Neural cell (in vitro differentiated cells): ENCODE measurements at regions not wholly inside any gene's neighbourhood (a gene's known extent, or its start where the extent isn't known, plus 50 kb on each side); places are given as distances from the start of the nearest gene placed in this dataset.

Experiments
- H2AFZ ChIP-seq: fragments of 200-600, 300-800 bp; sonication (generic), shearing (Covaris generic); 2 replicates; pipeline ENCODE4 v1.6.0; 2014; ENCODE audit warnings: low read depth, mild to moderate bottlenecking, antibody characterized with exemption, low read length, moderate library complexity
- H3F3A ChIP-seq: fragments of 200-600 bp; shearing (Covaris generic); 2 replicates; pipeline ENCODE4 v1.6.1; 2016; ENCODE audit warnings: mild to moderate bottlenecking, moderate library complexity, mixed read lengths, antibody characterized with exemption, low read length; ENCODE audit not compliant: insufficient read depth, poor library complexity, severe bottlenecking
- H3K27ac ChIP-seq: fragments of 200-600, 300-800 bp; sonication (generic), shearing (Covaris generic); 2 replicates; pipeline ENCODE4 v1.5.1; 2014; ENCODE audit warnings: mild to moderate bottlenecking, low read length, moderate library complexity
- H3K27me3 ChIP-seq: fragments of 300-800, 200-600 bp; sonication (generic), shearing (Covaris generic); 2 replicates; pipeline ENCODE4 v1.6.0; 2014; ENCODE audit warnings: mild to moderate bottlenecking, low read depth, low read length, moderate library complexity; ENCODE audit not compliant: insufficient read depth
- H3K36me3 ChIP-seq: fragments of 300-800, 200-600 bp; sonication (generic), shearing (Covaris generic); 2 replicates; pipeline ENCODE4 v1.5.1; 2014; ENCODE audit warnings: mild to moderate bottlenecking, antibody characterized with exemption, low read length, moderate library complexity; ENCODE audit not compliant: insufficient read depth
- H3K4me2 ChIP-seq: fragments of 300-800, 200-600 bp; sonication (generic), shearing (Covaris generic); 2 replicates; pipeline ENCODE4 v1.6.0; 2014; ENCODE audit warnings: mild to moderate bottlenecking, low read length
- H3K4me3 ChIP-seq: fragments of 300-800, 200-600 bp; sonication (generic), shearing (Covaris generic); 2 replicates; pipeline ENCODE4 v1.5.1; 2014; ENCODE audit warnings: mild to moderate bottlenecking, low read length, moderate library complexity
- H3K79me2 ChIP-seq: fragments of 200-600 bp; shearing (Covaris generic); replicated peaks from 2 replicates; pipeline ENCODE4 v1.6.0; 2014; ENCODE audit warnings: mild to moderate bottlenecking, low read length, moderate library complexity; ENCODE audit not compliant: insufficient read depth
- H3K9ac ChIP-seq: fragments of 300-800, 200-600 bp; sonication (generic), shearing (Covaris generic); 2 replicates; pipeline ENCODE4 v1.6.1; 2016; ENCODE audit warnings: mild to moderate bottlenecking, low read length, mixed read lengths
- H3K9me2 ChIP-seq: fragments of 200-600 bp; shearing (Covaris generic); 2 replicates; pipeline ENCODE4 v1.6.1; 2016; ENCODE audit warnings: mild to moderate bottlenecking, low read length, mixed read lengths; ENCODE audit not compliant: insufficient read depth
- H3K9me3 ChIP-seq: fragments of 200-600, 300-800 bp; sonication (generic), shearing (Covaris generic); 2 replicates; pipeline ENCODE4 v1.6.1; 2016; ENCODE audit warnings: mild to moderate bottlenecking, mixed run types, low read length, moderate library complexity, mixed read lengths
- H4K20me1 ChIP-seq: fragments of 200-600 bp; shearing (Covaris generic); 2 replicates; pipeline ENCODE4 v1.6.1; 2016; ENCODE audit warnings: mild to moderate bottlenecking, mixed run types; ENCODE audit not compliant: insufficient read depth
- EP300 ChIP-seq: fragments of 450-650 bp; conservative IDR thresholded peaks from 2 replicates; pipeline ENCODE4 v1.6.1; 2014; ENCODE audit warnings: antibody characterized with exemption, mild to moderate bottlenecking, moderate library complexity; ENCODE audit not compliant: poor library complexity, severe bottlenecking
- EZH2 ChIP-seq: fragments of 200-600, 300-800 bp; shearing (Covaris generic), sonication (generic); IDR thresholded peaks from 2 replicates; pipeline ENCODE4 v1.6.1; 2014; ENCODE audit warnings: antibody characterized with exemption, low read length, borderline replicate concordance, mild to moderate bottlenecking; ENCODE audit not compliant: insufficient read depth, poor library complexity, severe bottlenecking
- MXI1 ChIP-seq: fragments of 450-650 bp; conservative IDR thresholded peaks from 2 replicates; pipeline ENCODE4 v1.6.1; 2014; ENCODE audit warnings: antibody characterized with exemption, mild to moderate bottlenecking; ENCODE audit not compliant: poor library complexity, severe bottlenecking
- POLR2AphosphoS5 ChIP-seq: IDR thresholded peaks from 2 replicates; pipeline ENCODE4 v1.6.1; 2012
- RAD21 ChIP-seq: fragments of 450-650 bp; conservative IDR thresholded peaks from 2 replicates; pipeline ENCODE4 v1.6.1; 2014; ENCODE audit warnings: antibody characterized with exemption, mild to moderate bottlenecking, moderate library complexity
- SMC3 ChIP-seq: fragments of 450-650 bp; conservative IDR thresholded peaks from 2 replicates; pipeline ENCODE4 v1.6.1; 2014; ENCODE audit warnings: antibody characterized with exemption, mild to moderate bottlenecking, moderate library complexity; ENCODE audit not compliant: poor library complexity
- TAF1 ChIP-seq: IDR thresholded peaks from 2 replicates; pipeline ENCODE4 v1.6.1; 2012; ENCODE audit warnings: low read depth
- TF ChIP-seq, protein P1 (sequence below): IDR thresholded peaks from 2 replicates; pipeline ENCODE4 v1.6.1; 2012; ENCODE audit warnings: borderline replicate concordance
- TF ChIP-seq, protein P2 (sequence below): fragments of 450-650 bp; IDR thresholded peaks from 2 replicates; pipeline ENCODE4 v1.5.1; 2014; ENCODE audit warnings: antibody characterized with exemption, mild to moderate bottlenecking, moderate library complexity; ENCODE audit not compliant: poor library complexity, severe bottlenecking

DNA sequence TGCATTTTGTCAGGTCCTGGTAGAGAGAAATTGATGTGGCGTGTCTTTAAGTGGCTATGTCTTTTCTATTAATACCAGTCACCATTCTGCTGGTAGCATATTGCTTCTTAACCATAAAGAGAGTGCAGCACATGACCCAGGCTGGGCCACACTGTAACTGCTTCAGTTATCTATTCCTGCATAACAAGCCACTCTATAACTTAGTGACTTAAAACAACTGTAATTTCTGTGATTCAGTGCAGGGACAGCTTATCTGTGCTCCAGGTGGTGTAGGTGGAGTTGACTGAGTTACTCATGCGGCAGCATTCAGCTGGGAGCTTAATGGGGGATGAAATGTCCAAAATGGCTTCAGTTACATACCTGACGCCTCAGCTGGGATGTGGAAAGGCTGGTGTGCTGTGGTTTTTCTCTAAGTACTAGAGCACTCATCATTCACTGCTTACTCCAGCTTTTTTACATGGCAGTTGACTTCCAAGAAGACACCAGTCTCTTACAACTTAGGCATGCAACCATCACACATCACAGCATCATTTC lies 742.4 kb downstream of the SATB2 start:
- Histone ChIP-seq H3K4me3 (no peak overlapping the region), H3K36me3 (no peaks in the 10 kb centered on the region), H3K4me2 (no peak overlapping the region), H3K27ac (no peak overlapping the region), H3K9me3 (no peaks in the 10 kb centered on the region), H2AFZ (no peak overlapping the region), H3K79me2 (no peaks in the 10 kb centered on the region), H3F3A (no peaks in the 10 kb centered on the region), H3K27me3 (no peaks in the 10 kb centered on the region), H3K9ac (no peak overlapping the region), H3K9me2 (no peaks in the 10 kb centered on the region), H4K20me1 (no peaks in the 10 kb centered on the region)
- no peak for TF ChIP-seq EZH2
- TF ChIP-seq, protein P1, sequence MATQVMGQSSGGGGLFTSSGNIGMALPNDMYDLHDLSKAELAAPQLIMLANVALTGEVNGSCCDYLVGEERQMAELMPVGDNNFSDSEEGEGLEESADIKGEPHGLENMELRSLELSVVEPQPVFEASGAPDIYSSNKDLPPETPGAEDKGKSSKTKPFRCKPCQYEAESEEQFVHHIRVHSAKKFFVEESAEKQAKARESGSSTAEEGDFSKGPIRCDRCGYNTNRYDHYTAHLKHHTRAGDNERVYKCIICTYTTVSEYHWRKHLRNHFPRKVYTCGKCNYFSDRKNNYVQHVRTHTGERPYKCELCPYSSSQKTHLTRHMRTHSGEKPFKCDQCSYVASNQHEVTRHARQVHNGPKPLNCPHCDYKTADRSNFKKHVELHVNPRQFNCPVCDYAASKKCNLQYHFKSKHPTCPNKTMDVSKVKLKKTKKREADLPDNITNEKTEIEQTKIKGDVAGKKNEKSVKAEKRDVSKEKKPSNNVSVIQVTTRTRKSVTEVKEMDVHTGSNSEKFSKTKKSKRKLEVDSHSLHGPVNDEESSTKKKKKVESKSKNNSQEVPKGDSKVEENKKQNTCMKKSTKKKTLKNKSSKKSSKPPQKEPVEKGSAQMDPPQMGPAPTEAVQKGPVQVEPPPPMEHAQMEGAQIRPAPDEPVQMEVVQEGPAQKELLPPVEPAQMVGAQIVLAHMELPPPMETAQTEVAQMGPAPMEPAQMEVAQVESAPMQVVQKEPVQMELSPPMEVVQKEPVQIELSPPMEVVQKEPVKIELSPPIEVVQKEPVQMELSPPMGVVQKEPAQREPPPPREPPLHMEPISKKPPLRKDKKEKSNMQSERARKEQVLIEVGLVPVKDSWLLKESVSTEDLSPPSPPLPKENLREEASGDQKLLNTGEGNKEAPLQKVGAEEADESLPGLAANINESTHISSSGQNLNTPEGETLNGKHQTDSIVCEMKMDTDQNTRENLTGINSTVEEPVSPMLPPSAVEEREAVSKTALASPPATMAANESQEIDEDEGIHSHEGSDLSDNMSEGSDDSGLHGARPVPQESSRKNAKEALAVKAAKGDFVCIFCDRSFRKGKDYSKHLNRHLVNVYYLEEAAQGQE: no peak
- no peak for TF ChIP-seq POLR2AphosphoS5
- no peak for TF ChIP-seq SMC3
- TF ChIP-seq, protein P2, sequence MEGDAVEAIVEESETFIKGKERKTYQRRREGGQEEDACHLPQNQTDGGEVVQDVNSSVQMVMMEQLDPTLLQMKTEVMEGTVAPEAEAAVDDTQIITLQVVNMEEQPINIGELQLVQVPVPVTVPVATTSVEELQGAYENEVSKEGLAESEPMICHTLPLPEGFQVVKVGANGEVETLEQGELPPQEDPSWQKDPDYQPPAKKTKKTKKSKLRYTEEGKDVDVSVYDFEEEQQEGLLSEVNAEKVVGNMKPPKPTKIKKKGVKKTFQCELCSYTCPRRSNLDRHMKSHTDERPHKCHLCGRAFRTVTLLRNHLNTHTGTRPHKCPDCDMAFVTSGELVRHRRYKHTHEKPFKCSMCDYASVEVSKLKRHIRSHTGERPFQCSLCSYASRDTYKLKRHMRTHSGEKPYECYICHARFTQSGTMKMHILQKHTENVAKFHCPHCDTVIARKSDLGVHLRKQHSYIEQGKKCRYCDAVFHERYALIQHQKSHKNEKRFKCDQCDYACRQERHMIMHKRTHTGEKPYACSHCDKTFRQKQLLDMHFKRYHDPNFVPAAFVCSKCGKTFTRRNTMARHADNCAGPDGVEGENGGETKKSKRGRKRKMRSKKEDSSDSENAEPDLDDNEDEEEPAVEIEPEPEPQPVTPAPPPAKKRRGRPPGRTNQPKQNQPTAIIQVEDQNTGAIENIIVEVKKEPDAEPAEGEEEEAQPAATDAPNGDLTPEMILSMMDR: no peak
- no peak for TF ChIP-seq EP300
- no peak for TF ChIP-seq RAD21
- no peak for TF ChIP-seq MXI1
- no peak for TF ChIP-seq TAF1

DNA sequence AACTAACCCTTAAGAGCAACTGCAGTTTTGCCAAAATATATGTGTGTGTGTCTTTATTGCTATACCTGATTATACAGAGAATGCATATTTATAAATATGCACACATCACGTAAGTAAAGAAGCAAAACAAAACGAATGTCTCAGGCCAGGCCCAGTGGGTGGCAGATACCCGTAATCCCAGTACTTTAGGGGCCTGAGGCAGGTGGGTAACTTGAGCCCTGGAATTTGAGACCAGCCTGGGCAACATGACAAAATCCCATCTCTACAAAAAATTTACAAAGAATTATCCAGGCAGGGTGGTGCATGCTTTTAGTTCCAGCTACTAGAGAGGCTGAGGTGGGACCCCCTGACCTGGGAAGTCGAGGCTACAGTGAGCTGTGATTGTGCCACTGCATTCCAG lies 745.3 kb downstream of the SATB2 start:
- no peak for TF ChIP-seq EZH2
- TF ChIP-seq, protein P2: no peak
- TF ChIP-seq EP300: no peak
- no peak for TF ChIP-seq POLR2AphosphoS5
- no peak for TF ChIP-seq TAF1
- TF ChIP-seq RAD21: no peak
- TF ChIP-seq MXI1: no peak
- no peak for TF ChIP-seq SMC3
- TF ChIP-seq, protein P1: no peak
- H3K9me2 ChIP-seq: no peaks in the 10 kb centered on the region
- no peak overlapping the region for H3K27ac ChIP-seq
- no peaks in the 10 kb centered on the region for H3K79me2 ChIP-seq
- H3K9me3 ChIP-seq: no peaks in the 10 kb centered on the region
- no peaks in the 10 kb centered on the region for H3F3A ChIP-seq
- H2AFZ ChIP-seq: no peak overlapping the region
- H3K27me3 ChIP-seq: no peaks in the 10 kb centered on the region
- H3K4me3 ChIP-seq: no peak overlapping the region
- H3K4me2 ChIP-seq: no peak overlapping the region
- no peaks in the 10 kb centered on the region for H4K20me1 ChIP-seq
- H3K36me3 ChIP-seq: no peaks in the 10 kb centered on the region
- H3K9ac ChIP-seq: no peak overlapping the region
